Head of caudate nucleus (tissue), 42 donors: ENCODE measurements at regions not wholly inside any gene's neighbourhood (a gene's known extent, or its start where the extent isn't known, plus 50 kb on each side); places are given as distances from the start of the nearest gene placed in this dataset.

ENCODE experiments used
- DNase-seq, 42 donors: peaks; one replicate each; pipeline versions ENCODE4 v3.0.0 to v3.0.0-alpha.2; 2020 to 2021; ENCODE audit warnings: mixed read lengths in 7 of 42
- intact Hi-C: fragments of 100-400 bp; cut with DNase I; formaldehyde crosslinking; loops from one replicate; pipeline ENCODE4 v1.15.0; 2022

DNA sequence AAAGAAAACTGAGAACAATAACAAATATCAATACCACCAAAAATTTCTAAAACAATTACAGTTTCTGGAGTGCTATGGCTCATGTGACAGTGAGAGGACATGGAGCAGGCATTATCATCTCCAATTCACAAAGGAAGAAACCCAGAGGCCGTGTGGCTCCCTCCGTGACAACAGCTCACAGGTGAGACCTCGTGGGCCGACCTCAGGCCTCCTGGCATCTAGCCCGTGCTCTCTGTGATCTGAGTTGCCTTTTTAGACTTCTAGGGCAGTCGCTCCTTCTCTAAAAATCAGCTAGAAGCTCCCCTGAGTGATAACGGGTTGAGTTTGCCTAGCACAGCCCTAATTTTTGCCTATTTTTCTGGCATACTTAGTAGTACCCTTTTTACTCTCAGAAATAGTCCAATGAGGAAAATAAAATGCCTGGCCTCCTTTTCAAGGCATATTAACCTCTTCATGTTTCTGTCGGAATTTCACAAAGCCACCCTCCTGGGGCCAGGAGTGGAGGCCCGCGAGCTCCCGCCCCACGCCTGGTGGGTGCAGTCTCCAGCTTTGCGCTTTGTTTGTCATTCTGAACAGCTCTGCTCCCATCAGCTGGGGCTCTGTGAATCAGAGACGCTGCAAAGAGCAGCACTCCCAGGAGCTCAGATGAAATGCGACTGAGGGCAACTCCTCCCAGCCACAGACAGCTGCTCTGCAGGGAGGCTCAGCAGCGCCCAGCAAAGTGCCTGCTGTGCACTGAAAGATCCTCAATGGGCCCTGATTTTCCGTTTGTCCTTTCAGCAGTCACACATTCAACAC is 292.5 kb downstream of the UQCRFS1 start:
- DNase-seq: peak in 40 of 42 donors; percentile 3 to 73 (median 38)
- intact Hi-C loops: no loop called here

GRCh38 chr19:28917621-28918020 is 295.3 kb downstream of the UQCRFS1 start:
- DNase-seq: no peak
- intact Hi-C loops: no loop called here

DNA sequence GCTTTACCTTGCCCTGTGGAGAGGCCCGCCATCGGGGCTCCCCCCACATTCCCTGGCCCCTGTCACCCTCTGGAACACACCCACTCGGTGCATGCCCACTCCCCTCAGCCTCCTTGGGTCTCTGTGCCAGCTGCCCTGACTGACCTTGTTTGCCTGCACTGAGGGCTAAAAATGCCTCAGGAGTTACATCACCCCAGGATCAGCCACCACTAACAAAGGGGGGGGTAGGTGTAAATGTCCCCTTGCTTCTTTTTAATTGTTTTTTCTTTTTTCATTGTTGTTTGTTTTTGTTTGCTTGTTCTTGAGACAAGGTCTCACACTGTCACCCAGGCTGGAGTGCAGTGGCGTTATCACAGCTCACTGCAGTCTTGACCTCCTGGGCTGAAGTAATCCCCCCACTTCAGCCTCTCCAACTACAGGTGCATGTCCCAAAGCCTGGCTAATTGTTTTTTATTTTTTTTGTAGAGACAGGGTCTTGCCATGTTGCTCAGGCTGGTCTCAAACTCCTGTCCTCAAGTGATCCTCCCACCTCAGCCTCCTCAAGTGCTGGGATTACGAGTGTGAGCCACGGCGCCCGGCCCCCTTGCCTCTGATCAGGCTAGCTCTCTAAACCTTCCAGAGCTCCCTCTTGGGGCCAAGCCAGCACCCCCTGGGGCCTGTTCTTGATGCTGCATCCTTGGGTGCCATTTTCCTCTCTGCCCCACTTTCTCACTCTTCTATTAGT is 297.1 kb downstream of the UQCRFS1 start:
- no peak for DNase-seq
- intact Hi-C loops: no loop called here

- intact Hi-C loops: no loop called here
- no peak for DNase-seq
Measured at GRCh38 chr19:28915202-28915601, 297.7 kb downstream of the UQCRFS1 start.

- DNase-seq: no peak
- intact Hi-C loops: no loop called here
Measured at GRCh38 chr19:28914173-28914572, 298.8 kb downstream of the UQCRFS1 start.

GRCh38 chr19:28913626-28914025 is 299.3 kb downstream of the UQCRFS1 start:
- intact Hi-C loops: no loop called here

GRCh38 chr19:28908941-28909340 is 304.0 kb downstream of the UQCRFS1 start:
- intact Hi-C loops: no loop called here
- no peak for DNase-seq

More at GRCh38 chr19:28913626-28914025, 299.3 kb downstream of the UQCRFS1 start:
- no peak for DNase-seq

DNA sequence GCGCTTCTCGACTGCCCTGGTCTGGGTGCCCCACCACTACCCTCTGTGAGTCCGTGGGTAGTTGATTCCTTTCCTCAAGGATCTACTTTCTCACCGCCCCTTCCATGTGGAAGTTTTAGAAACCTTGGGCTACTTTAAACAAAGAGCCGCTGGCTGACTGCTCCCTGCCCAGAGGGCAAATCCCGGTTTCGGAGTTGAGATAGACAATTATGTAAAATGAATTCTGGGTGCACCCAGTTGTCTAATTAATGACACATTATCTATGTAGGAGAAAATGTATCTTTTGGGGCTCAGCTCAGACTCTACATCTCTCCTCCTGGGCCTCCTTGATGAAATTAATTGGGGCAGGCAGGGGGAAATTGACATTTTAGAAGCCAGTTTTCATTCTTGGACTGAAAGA is 305.4 kb downstream of the UQCRFS1 start:
- no peak for DNase-seq
- intact Hi-C loops: no loop called here

- intact Hi-C loops: no loop called here
- DNase-seq: no peak
Measured at GRCh38 chr19:28905996-28906395, 307.0 kb downstream of the UQCRFS1 start.

DNA sequence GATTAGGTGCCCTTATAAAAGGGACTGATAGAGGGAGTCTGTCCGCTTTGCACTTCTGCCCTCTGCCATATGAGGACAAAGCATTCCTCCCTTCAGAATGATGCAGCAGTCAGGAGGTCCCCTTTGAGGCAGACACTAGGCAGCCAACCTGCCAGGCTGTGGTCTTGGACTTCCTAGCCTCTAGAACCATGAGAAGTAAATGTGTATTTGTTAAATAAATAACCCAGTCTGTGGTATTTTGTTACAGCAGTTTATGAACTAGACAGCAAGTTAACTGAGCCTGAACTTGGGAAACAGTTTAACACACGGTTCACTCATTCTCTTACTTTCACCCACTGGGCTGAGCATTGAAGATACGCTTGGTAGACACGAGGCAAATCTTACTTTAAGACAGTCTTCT is 313.2 kb downstream of the UQCRFS1 start:
- intact Hi-C loops: no loop called here
- DNase-seq: no peak

DNA sequence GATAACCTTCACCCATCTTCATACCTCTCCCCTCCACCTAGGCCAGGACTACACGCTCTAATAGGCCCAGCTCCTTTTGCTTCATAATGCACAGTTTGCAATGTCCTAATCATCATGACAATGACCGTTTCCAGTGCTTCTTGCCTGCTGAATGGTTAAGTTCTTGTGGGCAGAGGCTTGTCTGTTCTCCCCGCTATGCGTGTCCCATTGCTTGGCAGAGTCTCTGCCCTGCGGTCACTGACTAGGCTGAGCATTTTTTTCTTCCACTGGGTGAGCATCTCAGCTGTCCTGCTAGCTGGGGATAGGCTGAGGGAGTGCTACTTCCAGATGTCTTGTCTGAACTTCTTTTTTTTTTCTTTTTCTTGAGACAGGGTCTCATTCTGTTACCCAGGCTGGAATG is 314.7 kb downstream of the UQCRFS1 start:
- no peak for DNase-seq
- intact Hi-C loops: no loop called here

DNA sequence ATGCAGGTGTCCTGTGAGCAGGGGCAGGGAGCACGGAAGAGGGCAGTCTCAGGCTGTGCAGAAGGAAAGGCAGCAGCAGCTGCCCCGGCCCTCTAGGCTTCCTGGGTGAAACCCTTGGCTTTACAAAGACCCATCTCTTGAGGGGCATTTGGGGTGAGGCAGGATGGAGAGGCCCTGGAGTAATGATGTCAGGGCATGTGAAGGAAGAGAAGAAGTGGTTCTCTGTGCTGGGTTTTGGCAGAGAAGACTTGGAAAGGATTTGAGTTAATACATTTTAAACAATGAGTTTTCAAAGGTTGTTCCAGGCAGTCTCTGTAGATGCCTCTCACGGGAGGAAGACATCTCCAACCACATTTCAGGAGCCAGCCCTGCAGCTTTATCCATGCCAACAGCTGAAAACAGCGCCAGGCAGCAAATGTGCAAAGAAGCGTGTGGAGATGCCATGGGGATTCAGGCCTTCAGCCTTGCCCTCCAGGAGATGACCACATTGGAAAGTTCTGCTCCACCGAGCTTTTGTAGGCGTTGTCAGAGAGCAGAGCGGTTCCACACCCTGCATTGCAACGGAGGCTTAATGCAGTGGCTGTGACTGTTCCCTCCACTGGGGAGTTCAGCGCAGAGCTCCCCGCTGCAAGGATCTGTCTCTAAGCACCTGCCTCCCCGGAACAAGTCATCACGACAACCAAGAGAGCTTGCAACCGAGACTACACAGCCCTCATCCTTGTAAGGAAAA is 322.8 kb downstream of the UQCRFS1 start:
- intact Hi-C loops: loop anchor here (10.0 kb wide), 1 partner anchor 425 kb away; no protein-coding TSS in a partner anchor
- peak in 5 of 42 donors; percentile 15 to 24 (median 20) for DNase-seq

GRCh38 chr19:28887920-28888618 is 324.9 kb downstream of the UQCRFS1 start:
- intact Hi-C loops: loop anchor here (10.0 kb wide), 1 partner anchor 423 kb away; no protein-coding TSS in a partner anchor
- peak in 3 of 42 donors; percentile 19 to 41 (median 24) for DNase-seq

DNA sequence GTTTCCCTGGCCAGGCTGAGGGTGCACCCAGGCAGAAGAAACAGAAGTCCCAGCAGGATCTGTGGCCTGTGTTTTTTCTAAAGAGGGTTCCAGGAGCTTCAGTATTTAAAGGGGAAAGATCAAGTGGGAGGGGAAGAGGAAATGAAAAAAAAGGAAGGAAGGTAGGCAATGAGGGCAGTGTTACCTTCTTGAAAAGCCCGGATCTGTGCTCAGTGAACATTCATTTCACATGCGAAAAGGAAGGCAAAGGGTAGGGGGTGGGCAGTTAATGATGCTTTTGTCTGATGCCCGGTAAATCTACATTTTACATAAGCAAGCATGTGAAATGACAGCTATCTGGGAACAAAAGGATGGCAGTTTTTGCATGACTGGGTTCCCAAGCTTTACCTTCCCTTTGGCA is 326.2 kb downstream of the UQCRFS1 start:
- DNase-seq: no peak
- intact Hi-C loops: loop anchor here (10.0 kb wide), 1 partner anchor 422 kb away; no protein-coding TSS in a partner anchor

DNA sequence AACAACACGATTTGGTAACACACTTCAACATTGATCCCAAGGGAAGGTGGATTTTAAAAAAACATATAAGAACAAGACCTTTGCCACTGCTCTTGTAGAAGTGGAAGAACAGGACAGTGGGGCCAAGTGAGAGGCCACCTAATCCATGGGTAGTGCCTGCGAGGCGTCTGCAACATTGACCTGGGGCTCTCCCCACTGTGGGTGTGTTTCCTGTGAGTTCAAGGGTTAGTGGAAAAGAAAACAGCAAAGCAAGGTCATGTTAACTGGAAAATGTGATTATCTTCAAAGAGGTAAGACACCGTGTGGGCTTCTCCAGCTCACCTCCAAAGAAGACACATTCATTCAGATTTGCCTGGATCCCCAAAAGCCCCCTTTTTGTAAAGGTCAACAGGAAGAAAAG is 327.0 kb downstream of the UQCRFS1 start:
- intact Hi-C loops: loop anchor here (10.0 kb wide), 1 partner anchor 421 kb away; no protein-coding TSS in a partner anchor
- no peak for DNase-seq

GRCh38 chr19:28884786-28885476 is 328.0 kb downstream of the UQCRFS1 start:
- intact Hi-C loops: loop anchor here (10.0 kb wide), 1 partner anchor 420 kb away; no protein-coding TSS in a partner anchor
- DNase-seq: no peak

DNA sequence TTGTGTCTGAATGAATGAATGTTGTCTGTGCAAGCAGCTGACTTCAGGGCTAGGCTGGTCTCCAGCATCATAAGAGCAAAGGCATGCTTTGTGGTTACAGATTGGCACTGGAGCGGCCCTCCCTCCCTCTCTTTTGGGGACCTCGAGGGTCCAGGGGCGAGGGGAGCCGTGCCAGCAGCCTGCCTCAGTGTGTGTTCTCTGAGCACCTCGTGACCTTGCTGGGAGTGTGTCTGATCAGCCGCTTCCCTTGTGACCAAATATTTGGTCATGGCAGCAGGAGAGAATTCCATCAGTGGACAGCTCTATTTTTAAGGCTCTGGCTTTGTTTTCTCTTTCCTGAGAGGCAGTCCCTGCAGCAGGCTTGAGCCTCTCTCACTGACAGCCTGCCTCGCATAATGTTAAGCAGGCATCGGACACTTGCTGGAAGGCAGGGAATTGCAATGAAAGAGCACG is 329.7 kb downstream of the UQCRFS1 start:
- peak in 35 of 42 donors; percentile 10 to 82 (median 38) for DNase-seq

DNA sequence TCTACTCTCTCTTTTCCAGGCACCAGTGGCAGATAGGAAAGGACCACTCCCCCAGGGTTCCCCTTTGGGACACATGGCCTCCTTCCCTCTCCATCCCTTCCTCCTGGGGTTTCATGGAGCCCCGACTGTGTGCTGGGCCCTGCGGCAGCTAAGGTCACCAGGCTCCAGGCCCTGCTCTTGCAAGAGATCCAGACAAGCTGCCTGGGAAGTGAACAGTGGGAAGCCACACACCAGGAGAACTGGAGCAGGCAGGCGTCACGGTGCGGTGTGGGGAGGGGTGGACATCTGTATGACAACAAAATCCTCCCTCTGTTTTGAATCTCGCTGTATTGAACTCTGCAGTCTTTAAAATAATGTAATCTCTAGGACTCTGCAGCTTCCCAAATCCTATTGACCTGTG is 330.1 kb downstream of the UQCRFS1 start:
- peak in 9 of 42 donors; percentile 13 to 70 (median 25) for DNase-seq
- intact Hi-C loops: loop anchor here (10.0 kb wide), 1 partner anchor 418 kb away; no protein-coding TSS in a partner anchor

More for the DNA sequence above, 329.7 kb downstream of the UQCRFS1 start:
- intact Hi-C loops: loop anchor here (10.0 kb wide), 1 partner anchor 418 kb away; no protein-coding TSS in a partner anchor
